ENCODE measurements at regions not wholly inside any gene's neighbourhood (a gene's known extent, or its start where the extent isn't known, plus 50 kb on each side); places are given as distances from the start of the nearest gene placed in this dataset.

DNA sequence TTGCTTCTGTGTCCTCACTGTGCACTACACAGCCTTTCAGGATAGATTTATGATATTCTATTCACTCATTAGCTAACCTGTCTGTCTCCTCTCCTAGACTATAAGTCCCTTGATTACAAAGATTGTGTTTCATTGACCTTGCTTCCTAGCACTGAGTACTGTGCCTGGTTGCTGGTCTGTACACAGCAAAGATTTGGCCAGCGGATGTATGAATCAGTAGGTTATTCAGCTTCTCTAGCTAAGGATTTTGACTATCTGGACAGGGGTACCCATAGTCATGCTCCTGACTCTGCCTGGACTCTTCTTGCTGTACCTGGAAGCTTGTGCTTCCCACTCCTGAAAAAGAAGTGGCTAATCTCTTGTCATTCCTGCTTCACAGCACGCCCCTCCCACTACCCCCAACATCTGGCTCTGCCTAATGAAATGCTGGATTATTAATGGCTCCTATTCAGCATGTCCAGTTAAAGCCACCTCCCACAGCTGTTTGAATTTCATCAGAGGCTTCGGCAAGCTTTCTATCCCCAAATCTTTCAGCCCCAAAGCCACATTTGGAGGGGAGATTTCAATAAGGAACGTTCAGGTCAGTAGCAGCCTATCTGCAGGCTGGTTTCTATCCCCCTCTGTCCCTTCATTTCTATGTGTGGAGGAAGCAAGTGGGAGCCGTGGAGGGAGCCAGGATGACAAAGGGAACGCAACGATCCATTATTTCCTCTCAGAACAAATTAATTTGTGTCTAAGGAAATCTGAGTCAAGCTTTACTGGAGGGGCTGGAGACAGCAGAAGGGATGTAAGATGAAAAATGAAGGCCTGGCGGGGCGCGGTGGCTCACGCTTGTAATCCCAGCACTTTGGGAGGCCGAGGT is 64.8 kb upstream of the PPM1J start:
- no peak for DNase-seq

GRCh38 chr1:112778137-112778536 is 63.0 kb upstream of the PPM1J start:
- DNase-seq, result no peak

DNA sequence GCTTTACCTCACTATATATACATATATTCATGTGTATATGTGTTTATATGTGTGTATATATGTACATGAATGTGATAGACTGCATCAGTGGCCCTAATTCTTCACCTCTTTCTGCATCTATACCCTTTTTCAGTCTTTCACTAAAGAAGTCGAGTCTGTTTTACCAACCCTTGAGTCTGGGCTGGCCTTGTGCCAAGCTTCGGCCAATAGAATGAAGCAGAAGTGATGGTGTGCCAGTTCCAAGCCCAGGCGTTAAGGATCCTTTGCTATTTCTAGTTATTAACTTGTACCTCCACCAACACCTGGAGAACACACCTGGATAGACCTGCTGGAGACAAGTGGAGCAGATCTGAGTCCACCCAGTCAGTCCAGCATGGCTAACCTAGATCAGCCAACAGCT is 61.6 kb upstream of the PPM1J start:
- DNase-seq, result no peak

- no peak for DNase-seq
Measured at GRCh38 chr1:112772781-112773180, 57.6 kb upstream of the PPM1J start.

DNA sequence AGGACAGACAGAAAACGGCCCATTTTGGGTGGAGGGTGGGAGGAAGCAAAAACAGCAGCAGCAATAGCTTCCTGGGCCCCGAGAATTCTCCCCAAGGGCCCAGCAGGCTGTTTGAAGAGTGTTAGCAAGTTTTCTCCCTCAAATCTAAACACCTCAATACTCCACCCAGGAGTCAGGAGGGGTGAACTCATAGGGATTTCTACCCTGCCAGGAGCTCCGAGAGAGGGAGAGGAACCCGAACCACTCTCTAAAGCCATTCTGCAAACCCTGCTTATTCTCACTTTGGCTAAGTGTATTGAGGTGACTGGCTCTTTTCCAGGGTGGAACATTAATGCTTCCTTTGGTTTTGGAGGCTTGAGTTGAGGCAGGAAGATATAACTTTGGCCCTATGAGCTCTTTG is 55.6 kb upstream of the PPM1J start:
- no peak for DNase-seq

- no peak for DNase-seq
Measured at GRCh38 chr1:112769611-112770010, 54.5 kb upstream of the PPM1J start.

- DNase-seq, result no peak
Measured at GRCh38 chr1:112767646-112768045, 52.5 kb upstream of the PPM1J start.

All from DMS53 (cell line).